IMR-90 (cell line): ENCODE measurements at regions not wholly inside any gene's neighbourhood (a gene's known extent, or its start where the extent isn't known, plus 50 kb on each side); places are given as distances from the start of the nearest gene placed in this dataset.

ENCODE experiments used
- ATAC-seq: fragments of 200-7000 bp; cut with Tn5 transposase; 2 replicates; pipeline ENCODE4 v1.9.1; 2020; ENCODE audit warnings: low read depth, mild to moderate bottlenecking, moderate library complexity
- BruUV-seq: library from RNA; stranded (reverse); fragments of 400-500 nt; replicated peaks from 2 replicates; lab custom pipeline; 2021; lab: Mats Ljungman, UMichigan
- CTCF ChIA-PET: fragments of 300-600 bp; formaldehyde crosslinking; extraction: SDS; loops from one replicate; lab custom pipeline; 2021; ENCODE audit warnings: antibody characterized with exemption; lab: Yijun Ruan, JAX
- POLR2A ChIA-PET: fragments of 300-600 bp; sonication (Branson Sonifier 250); formaldehyde crosslinking; loops from one replicate; lab custom pipeline; 2022; ENCODE audit warnings: antibody characterized with exemption; ENCODE audit not compliant: unreplicated experiment; lab: Charles Lee
- DNase-seq: peaks from one replicate; pipeline ENCODE4 v3.0.0; 2013
- H2AFZ ChIP-seq: replicated peaks from 2 replicates; pipeline ENCODE3; 2013; ENCODE audit warnings: low read length, mild to moderate bottlenecking; ENCODE audit not compliant: poor library complexity
- H2AK5ac ChIP-seq: 2 replicates; pipeline ENCODE4 v1.6.1; 2013; ENCODE audit warnings: low read depth, low read length, inconsistent platforms
- H2AK9ac ChIP-seq: replicated peaks from 2 replicates; pipeline ENCODE3; 2013; ENCODE audit warnings: mild to moderate bottlenecking, low read depth, low read length, moderate library complexity; ENCODE audit not compliant: poor library complexity
- H2BK120ac ChIP-seq: 2 replicates; pipeline ENCODE4 v1.6.1; 2013; ENCODE audit warnings: low read depth, low read length, inconsistent platforms
- H2BK15ac ChIP-seq: 3 replicates; pipeline ENCODE4 v1.6.1; 2013; ENCODE audit warnings: low read depth, low read length, inconsistent platforms
- H2BK20ac ChIP-seq: 2 replicates; pipeline ENCODE4 v1.6.1; 2013; ENCODE audit warnings: low read depth, mild to moderate bottlenecking, inconsistent platforms, low read length, moderate library complexity
- H2BK5ac ChIP-seq: 2 replicates; pipeline ENCODE4 v1.6.1; 2013; ENCODE audit warnings: mild to moderate bottlenecking, low read depth, low read length, inconsistent platforms; ENCODE audit not compliant: poor library complexity, severe bottlenecking
- H3K14ac ChIP-seq: replicated peaks from 2 replicates; pipeline ENCODE4 v1.6.1; 2013; ENCODE audit warnings: low read depth, low read length, inconsistent platforms
- H3K18ac ChIP-seq: 2 replicates; pipeline ENCODE4 v1.6.1; 2013; ENCODE audit warnings: low read depth, low read length, control low read depth
- H3K23ac ChIP-seq: 2 replicates; pipeline ENCODE4 v1.6.1; 2013; ENCODE audit warnings: low read depth, low read length, inconsistent platforms
- H3K27ac ChIP-seq: 2 replicates; pipeline ENCODE4 v1.5.1; 2013; ENCODE audit warnings: mild to moderate bottlenecking, control low read depth, low read length; ENCODE audit not compliant: insufficient read depth
- H3K27me3 ChIP-seq: 2 replicates; pipeline ENCODE4 v1.6.1; 2013; ENCODE audit warnings: low read length; ENCODE audit not compliant: control insufficient read depth, insufficient read depth
- H3K36me3 ChIP-seq: 2 replicates; pipeline ENCODE4 v1.6.1; 2013; ENCODE audit warnings: low read length, mixed read lengths; ENCODE audit not compliant: control insufficient read depth, insufficient read depth
- H3K4ac ChIP-seq: 2 replicates; pipeline ENCODE4 v1.6.1; 2013; ENCODE audit warnings: low read depth, low read length, inconsistent platforms
- H3K4me1 ChIP-seq: 2 replicates; pipeline ENCODE4 v1.6.1; 2013; ENCODE audit warnings: low read length, mixed read lengths; ENCODE audit not compliant: control insufficient read depth, insufficient read depth
- H3K4me2 ChIP-seq: 2 replicates; pipeline ENCODE4 v1.6.1; 2013; ENCODE audit warnings: low read depth, mild to moderate bottlenecking, control low read depth, low read length, moderate library complexity
- H3K4me3 ChIP-seq: 2 replicates; pipeline ENCODE4 v1.5.1; 2013; ENCODE audit warnings: low read depth, mild to moderate bottlenecking, control low read depth, low read length, moderate library complexity; ENCODE audit not compliant: insufficient read depth
- H3K56ac ChIP-seq: 2 replicates; pipeline ENCODE4 v1.6.1; 2013; ENCODE audit warnings: low read length, inconsistent platforms; ENCODE audit not compliant: insufficient read depth; ENCODE audit errors: extremely low read depth
- H3K79me1 ChIP-seq, 2 experiments: 2 replicates each; pipeline ENCODE4 v1.6.1; 2013; ENCODE audit warnings: low read length in 2 of 2, inconsistent platforms in 1 of 2, low read depth in 1 of 2
- H3K9ac ChIP-seq: 2 replicates; pipeline ENCODE4 v1.6.1; 2013; ENCODE audit warnings: low read depth, low read length, control low read depth
- H3K9me1 ChIP-seq: 2 replicates; pipeline ENCODE4 v1.6.1; 2013; ENCODE audit warnings: low read length, inconsistent platforms; ENCODE audit not compliant: insufficient read depth
- H3K9me3 ChIP-seq: 2 replicates; pipeline ENCODE4 v1.6.1; 2013; ENCODE audit warnings: low read length; ENCODE audit not compliant: control insufficient read depth, insufficient read depth
- H4K20me1 ChIP-seq: 2 replicates; pipeline ENCODE4 v1.6.1; 2013; ENCODE audit warnings: low read length, inconsistent platforms; ENCODE audit not compliant: insufficient read depth
- H4K5ac ChIP-seq: 2 replicates; pipeline ENCODE4 v1.6.1; 2013; ENCODE audit warnings: mild to moderate bottlenecking, low read depth, low read length, control low read depth
- H4K8ac ChIP-seq, 2 experiments: 2 replicates each; pipeline ENCODE4 v1.6.1; 2013; ENCODE audit warnings: low read depth in 2 of 2, low read length in 2 of 2, control low read depth in 1 of 2, inconsistent platforms in 1 of 2
- H4K91ac ChIP-seq: 2 replicates; pipeline ENCODE4 v1.6.1; 2013; ENCODE audit warnings: low read depth, low read length, inconsistent platforms; ENCODE audit not compliant: insufficient read depth
- CEBPB ChIP-seq: IDR thresholded peaks from 2 replicates; pipeline ENCODE4 v1.6.1; 2012; ENCODE audit warnings: low read depth, low read length, improper control_type of control experiment
- MXI1 ChIP-seq: IDR thresholded peaks from 2 replicates; pipeline ENCODE4 v1.6.1; 2012; ENCODE audit warnings: low read depth, mild to moderate bottlenecking, low read length, moderate library complexity, borderline replicate concordance
- RAD21 ChIP-seq: IDR thresholded peaks from 2 replicates; pipeline ENCODE4 v1.6.1; 2012; ENCODE audit warnings: low read length, improper control_type of control experiment
- RCOR1 ChIP-seq: IDR thresholded peaks from 2 replicates; pipeline ENCODE4 v1.6.1; 2012; ENCODE audit warnings: mild to moderate bottlenecking, low read length, improper control_type of control experiment; ENCODE audit not compliant: insufficient replicate concordance
- SMC3 ChIP-seq: fragments of 150-350 bp; IDR thresholded peaks from 2 replicates; pipeline ENCODE4 v1.6.1; 2016; ENCODE audit warnings: low read depth, mild to moderate bottlenecking, antibody characterized with exemption, low read length, moderate library complexity
- USF2 ChIP-seq: fragments of 150-350 bp; IDR thresholded peaks from 2 replicates; pipeline ENCODE4 v1.6.1; 2017; ENCODE audit warnings: mild to moderate bottlenecking, antibody characterized with exemption, low read length, low read depth
- dilution Hi-C: fragments of 300-500 bp; cut with HindIII; formaldehyde crosslinking; loops from one replicate; pipeline ENCODE4 v1.14.3; 2018; ENCODE audit warnings: low sequenced_read_pairs; ENCODE audit not compliant: unreplicated experiment
- in situ Hi-C: fragments of 300-500 bp; cut with MboI; formaldehyde crosslinking; loops from 3 replicates; pipeline ENCODE4 v1.14.3; 2019; ENCODE audit warnings: low sequenced_read_pairs, inconsistent platforms, mixed read lengths
- intact Hi-C: fragments of 100-400 bp; cut with micrococcal nuclease; formaldehyde crosslinking; loops from 2 replicates; pipeline ENCODE4 v1.10.0; 2022

DNA sequence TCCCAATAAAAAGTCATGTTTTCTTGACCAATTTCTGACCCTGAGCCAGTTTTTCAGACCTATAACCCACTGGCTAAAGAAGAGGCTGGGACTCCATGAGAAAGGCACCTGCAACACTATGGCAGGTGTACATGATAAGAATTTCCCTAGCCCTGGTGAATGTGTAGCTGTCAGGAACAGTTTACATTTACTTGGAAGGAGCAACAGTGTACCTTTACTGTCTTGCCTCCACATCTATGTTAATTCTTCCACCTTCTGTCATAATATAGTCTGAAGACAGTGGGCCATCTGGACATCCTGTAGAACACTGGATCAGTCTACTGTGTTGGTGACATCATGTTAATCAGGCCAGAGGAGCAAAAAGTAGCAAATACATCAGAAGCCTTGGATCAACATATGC lies 72.1 kb upstream of the CD82 start:
- Histone ChIP-seq H3K23ac (no peak overlapping the region), H3K9ac (no peak overlapping the region), H2AFZ (no peak overlapping the region), H4K20me1 (no peaks in the 10 kb centered on the region), H2AK5ac (no peak overlapping the region), H3K9me1 (no peaks in the 10 kb centered on the region), H3K4ac (no peak overlapping the region), H2AK9ac (no peak overlapping the region), H4K5ac (no peak overlapping the region), H3K4me1 (no peaks in the 10 kb centered on the region), H3K9me3 (no peaks in the 10 kb centered on the region), H3K18ac (no peak overlapping the region), H3K27me3 (peaks cover 7% of the 10 kb centered on the region), H3K4me3 (no peak overlapping the region), H3K14ac (no peak overlapping the region), H2BK5ac (no peak overlapping the region), H4K91ac (no peak overlapping the region), H4K8ac (no peak overlapping the region), H2BK15ac (no peak overlapping the region), H2BK120ac (no peak overlapping the region), H2BK20ac (no peak overlapping the region), H3K27ac (no peak overlapping the region), H3K36me3 (no peaks in the 10 kb centered on the region), H3K79me1 (no peaks in the 10 kb centered on the region), H3K56ac (no peak overlapping the region), H3K4me2 (no peak overlapping the region)
- in situ Hi-C loops (no loop called here), intact Hi-C loops (no loop called here), dilution Hi-C loops (no loop called here)
- TF ChIP-seq RCOR1 (no peak), CEBPB (no peak), USF2 (no peak), MXI1 (no peak), SMC3 (no peak), RAD21 (no peak)
- CTCF ChIA-PET = no interaction called here
- no TSS peak for BruUV-seq
- ATAC-seq (no peak), DNase-seq (no peak)
- POLR2A ChIA-PET = no interaction called here
